RWPE2 (cell line): ENCODE measurements at regions not wholly inside any gene's neighbourhood (a gene's known extent, or its start where the extent isn't known, plus 50 kb on each side); places are given as distances from the start of the nearest gene placed in this dataset.

ENCODE experiments used
- ATAC-seq: fragments of 200-7000 bp; cut with Tn5 transposase; 3 replicates; pipeline ENCODE4 v1.9.1; 2021; ENCODE audit warnings: low read depth
- DNase-seq: peaks from one replicate; pipeline ENCODE4 v3.0.0-alpha.2; 2020; ENCODE audit warnings: low spot score
- H3K27ac ChIP-seq: fragments of 450-650 bp; 2 replicates; pipeline ENCODE4 v1.5.1; 2017; ENCODE audit warnings: mild to moderate bottlenecking; ENCODE audit not compliant: poor library complexity, severe bottlenecking
- H3K27me3 ChIP-seq: fragments of 250-450 bp; sonication (Bioruptor Pico); 2 replicates; pipeline ENCODE4 v1.5.1; 2021; ENCODE audit warnings: mild to moderate bottlenecking, moderate library complexity; ENCODE audit not compliant: insufficient read depth, poor library complexity, severe bottlenecking
- H3K36me3 ChIP-seq: fragments of 250-450 bp; sonication (Bioruptor Pico); 2 replicates; pipeline ENCODE4 v1.5.1; 2020; ENCODE audit warnings: low read depth, mild to moderate bottlenecking, moderate library complexity
- H3K4me1 ChIP-seq: fragments of 250-450 bp; sonication (Bioruptor Pico); 2 replicates; pipeline ENCODE4 v1.5.1; 2021; ENCODE audit warnings: mild to moderate bottlenecking, moderate library complexity; ENCODE audit not compliant: insufficient read depth, poor library complexity, severe bottlenecking
- H3K4me3 ChIP-seq: fragments of 250-450 bp; sonication (Bioruptor Pico); 2 replicates; pipeline ENCODE4 v1.5.1; 2021; ENCODE audit warnings: mild to moderate bottlenecking, moderate library complexity; ENCODE audit not compliant: severe bottlenecking
- H3K9me3 ChIP-seq: fragments of 250-450 bp; sonication (Bioruptor Pico); 2 replicates; pipeline ENCODE4 v1.5.1; 2021; ENCODE audit warnings: mild to moderate bottlenecking, moderate library complexity; ENCODE audit not compliant: severe bottlenecking
- TF ChIP-seq, protein P1 (sequence below): fragments of 450-650 bp; IDR thresholded peaks from one replicate; pipeline ENCODE4 v1.5.1; 2017; ENCODE audit warnings: mild to moderate bottlenecking, moderate library complexity; ENCODE audit not compliant: poor library complexity, severe bottlenecking

GRCh38 chr1:5459839-5460610, 532.2 kb downstream of the NPHP4 start:
- TF ChIP-seq, protein P1, sequence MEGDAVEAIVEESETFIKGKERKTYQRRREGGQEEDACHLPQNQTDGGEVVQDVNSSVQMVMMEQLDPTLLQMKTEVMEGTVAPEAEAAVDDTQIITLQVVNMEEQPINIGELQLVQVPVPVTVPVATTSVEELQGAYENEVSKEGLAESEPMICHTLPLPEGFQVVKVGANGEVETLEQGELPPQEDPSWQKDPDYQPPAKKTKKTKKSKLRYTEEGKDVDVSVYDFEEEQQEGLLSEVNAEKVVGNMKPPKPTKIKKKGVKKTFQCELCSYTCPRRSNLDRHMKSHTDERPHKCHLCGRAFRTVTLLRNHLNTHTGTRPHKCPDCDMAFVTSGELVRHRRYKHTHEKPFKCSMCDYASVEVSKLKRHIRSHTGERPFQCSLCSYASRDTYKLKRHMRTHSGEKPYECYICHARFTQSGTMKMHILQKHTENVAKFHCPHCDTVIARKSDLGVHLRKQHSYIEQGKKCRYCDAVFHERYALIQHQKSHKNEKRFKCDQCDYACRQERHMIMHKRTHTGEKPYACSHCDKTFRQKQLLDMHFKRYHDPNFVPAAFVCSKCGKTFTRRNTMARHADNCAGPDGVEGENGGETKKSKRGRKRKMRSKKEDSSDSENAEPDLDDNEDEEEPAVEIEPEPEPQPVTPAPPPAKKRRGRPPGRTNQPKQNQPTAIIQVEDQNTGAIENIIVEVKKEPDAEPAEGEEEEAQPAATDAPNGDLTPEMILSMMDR = no peak
- no peaks in the 10 kb centered on the region for H3K4me1 ChIP-seq
- no peak overlapping the region for H3K4me3 ChIP-seq
- ATAC-seq (no peak), DNase-seq (no peak)
- no peaks in the 10 kb centered on the region for H3K27me3 ChIP-seq
- no peaks in the 10 kb centered on the region for H3K36me3 ChIP-seq
- H3K27ac ChIP-seq = no peak overlapping the region
- no peaks in the 10 kb centered on the region for H3K9me3 ChIP-seq

DNA sequence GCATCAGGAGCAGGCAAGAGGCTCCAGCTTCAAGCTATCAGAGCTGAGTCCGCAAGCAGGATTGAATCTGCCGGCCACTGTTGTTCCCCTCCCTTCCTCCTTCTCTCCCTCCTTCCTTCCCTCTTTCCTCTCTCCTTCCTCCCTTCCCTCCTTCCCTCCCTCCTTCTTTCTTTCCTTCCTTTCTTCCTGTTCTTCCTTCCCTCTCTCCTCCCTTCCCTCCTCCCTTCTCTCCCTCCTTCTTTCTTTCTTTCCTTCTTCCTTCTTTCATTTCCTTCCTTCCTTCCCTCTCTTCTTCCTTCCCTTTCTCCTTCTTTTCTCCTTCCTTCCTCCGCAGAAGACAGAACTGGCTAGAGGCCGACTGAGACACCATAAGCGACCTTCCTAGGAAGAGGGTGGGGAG, 534.0 kb downstream of the NPHP4 start:
- DNase-seq (no peak), ATAC-seq (no peak)
- Histone ChIP-seq H3K27ac (no peak overlapping the region), H3K9me3 (no peaks in the 10 kb centered on the region), H3K4me1 (no peaks in the 10 kb centered on the region), H3K36me3 (no peaks in the 10 kb centered on the region), H3K4me3 (no peak overlapping the region), H3K27me3 (no peaks in the 10 kb centered on the region)
- TF ChIP-seq, protein P1 = no peak

- no peaks in the 10 kb centered on the region for H3K4me1 ChIP-seq
- H3K4me3 ChIP-seq = no peak overlapping the region
- H3K36me3 ChIP-seq = no peaks in the 10 kb centered on the region
- no peak for DNase-seq
- H3K27ac ChIP-seq = no peak overlapping the region
- no peaks in the 10 kb centered on the region for H3K9me3 ChIP-seq
- ATAC-seq = no peak
- peaks cover under 1% of the 10 kb centered on the region for H3K27me3 ChIP-seq
- TF ChIP-seq, protein P1 = no peak
Observed at GRCh38 chr1:5456090-5456811, 536.0 kb downstream of the NPHP4 start.

- H3K4me1 ChIP-seq = no peaks in the 10 kb centered on the region
- H3K4me3 ChIP-seq = no peak overlapping the region
- TF ChIP-seq, protein P1 = no peak
- no peaks in the 10 kb centered on the region for H3K36me3 ChIP-seq
- ATAC-seq = no peak
- no peak overlapping the region for H3K27ac ChIP-seq
- peaks cover 7% of the 10 kb centered on the region for H3K27me3 ChIP-seq
- no peak for DNase-seq
- H3K9me3 ChIP-seq = no peaks in the 10 kb centered on the region
Observed at GRCh38 chr1:5455651-5456050, 536.6 kb downstream of the NPHP4 start.

DNA sequence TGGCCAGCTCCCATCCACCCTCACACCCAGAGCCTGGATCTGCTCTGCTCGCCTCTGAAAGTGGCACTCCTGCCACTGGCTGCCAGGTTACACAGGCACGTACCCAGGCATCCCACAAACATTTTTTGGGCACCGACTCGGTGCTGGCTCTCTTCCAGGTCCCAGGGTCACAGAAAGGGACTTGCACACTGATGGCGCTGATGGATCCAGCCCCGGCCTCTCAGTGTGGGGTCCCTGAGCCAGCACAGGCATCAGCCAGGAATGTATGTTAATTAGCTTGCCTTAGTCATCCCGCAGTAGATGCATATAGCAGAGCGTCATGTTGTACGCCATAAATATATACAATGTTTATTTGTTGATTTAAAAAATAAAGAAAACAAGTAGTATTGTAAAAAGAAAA, 537.2 kb downstream of the NPHP4 start:
- H3K9me3 ChIP-seq = no peaks in the 10 kb centered on the region
- H3K36me3 ChIP-seq = no peaks in the 10 kb centered on the region
- H3K4me1 ChIP-seq = no peaks in the 10 kb centered on the region
- TF ChIP-seq, protein P1 = no peak
- no peak overlapping the region for H3K27ac ChIP-seq
- ATAC-seq = no peak
- H3K27me3 ChIP-seq = peaks cover 11% of the 10 kb centered on the region
- H3K4me3 ChIP-seq = no peak overlapping the region
- no peak for DNase-seq
